ENCODE measurements at regions not wholly inside any gene's neighbourhood (a gene's known extent, or its start where the extent isn't known, plus 50 kb on each side); places are given as distances from the start of the nearest gene placed in this dataset.
"Not testable (repeated sequence)": the region's sequence is repeated elsewhere in the genome, so short reads cannot be mapped to it uniquely, and the experiment has no call there.

- Mint-ChIP-seq H3K4me3 (no peak overlapping the region), H3K27ac (no peak overlapping the region), H3K4me1 (no peaks in the 10 kb centered on the region), H3K27me3 (no peaks in the 10 kb centered on the region), H3K36me3 (ENCODE audit: low read depth) (no peaks in the 10 kb centered on the region)
- no peak for DNase-seq
- ATAC-seq, result no peak
- no peaks in the 10 kb centered on the region for H3K9me3 ChIP-seq (ENCODE audit: control insufficient read depth, low read length, poor library complexity, severe bottlenecking)
These were observed 1305.2 kb downstream of the EPHA7 start for GRCh38 chr6:92114091-92114675.

- no peaks in the 10 kb centered on the region for H3K9me3 ChIP-seq (ENCODE audit: control insufficient read depth, low read length, poor library complexity, severe bottlenecking)
- Mint-ChIP-seq H3K4me3 (no peak overlapping the region), H3K36me3 (ENCODE audit: low read depth) (no peaks in the 10 kb centered on the region), H3K27me3 (no peaks in the 10 kb centered on the region), H3K27ac (no peak overlapping the region), H3K4me1 (no peaks in the 10 kb centered on the region)
- DNase-seq (no peak), ATAC-seq (no peak)
These were observed 1308.0 kb downstream of the EPHA7 start for GRCh38 chr6:92111386-92111785.

GRCh38 chr6:92110403-92110802 lies 1309.0 kb downstream of the EPHA7 start:
- H3K27ac Mint-ChIP-seq, result no peak overlapping the region
- H3K4me1 Mint-ChIP-seq, result no peaks in the 10 kb centered on the region
- H3K4me3 Mint-ChIP-seq, result no peak overlapping the region
- DNase-seq (no peak), ATAC-seq (no peak)
- H3K36me3 Mint-ChIP-seq (ENCODE audit: low read depth), result no peaks in the 10 kb centered on the region
- H3K9me3 ChIP-seq (ENCODE audit: control insufficient read depth, low read length, poor library complexity, severe bottlenecking), result no peaks in the 10 kb centered on the region
- H3K27me3 Mint-ChIP-seq, result no peaks in the 10 kb centered on the region

GRCh38 chr6:92109956-92110355 lies 1309.4 kb downstream of the EPHA7 start:
- Mint-ChIP-seq H3K4me1 (no peaks in the 10 kb centered on the region), H3K4me3 (no peak overlapping the region), H3K27ac (no peak overlapping the region), H3K27me3 (no peaks in the 10 kb centered on the region), H3K36me3 (ENCODE audit: low read depth) (no peaks in the 10 kb centered on the region)
- DNase-seq (no peak), ATAC-seq (no peak)
- no peaks in the 10 kb centered on the region for H3K9me3 ChIP-seq (ENCODE audit: control insufficient read depth, low read length, poor library complexity, severe bottlenecking)

- no peak overlapping the region for H3K27ac Mint-ChIP-seq
- H3K4me3 Mint-ChIP-seq, result no peak overlapping the region
- no peaks in the 10 kb centered on the region for H3K9me3 ChIP-seq (ENCODE audit: control insufficient read depth, low read length, poor library complexity, severe bottlenecking)
- H3K27me3 Mint-ChIP-seq, result no peaks in the 10 kb centered on the region
- ATAC-seq, result no peak
- H3K4me1 Mint-ChIP-seq, result no peaks in the 10 kb centered on the region
- DNase-seq, result no peak
- no peaks in the 10 kb centered on the region for H3K36me3 Mint-ChIP-seq (ENCODE audit: low read depth)
These were observed 1310.1 kb downstream of the EPHA7 start for GRCh38 chr6:92109256-92109655.

- Mint-ChIP-seq H3K4me1 (no peaks in the 10 kb centered on the region), H3K27ac (no peak overlapping the region), H3K36me3 (ENCODE audit: low read depth) (no peaks in the 10 kb centered on the region), H3K4me3 (no peak overlapping the region), H3K27me3 (no peaks in the 10 kb centered on the region)
- DNase-seq, result no peak
- no peaks in the 10 kb centered on the region for H3K9me3 ChIP-seq (ENCODE audit: control insufficient read depth, low read length, poor library complexity, severe bottlenecking)
- ATAC-seq, result no peak
These were observed 1332.6 kb downstream of the EPHA7 start for GRCh38 chr6:92086750-92087149.

- not testable (repeated sequence) for H3K27ac Mint-ChIP-seq; DNase-seq; ATAC-seq; H3K27me3 Mint-ChIP-seq; H3K9me3 ChIP-seq (ENCODE audit: control insufficient read depth, low read length, poor library complexity, severe bottlenecking); H3K4me1 Mint-ChIP-seq; H3K36me3 Mint-ChIP-seq (ENCODE audit: low read depth); H3K4me3 Mint-ChIP-seq
These were observed 1335.4 kb downstream of the EPHA7 start for GRCh38 chr6:92083914-92084313.

- no peaks in the 10 kb centered on the region for H3K4me1 Mint-ChIP-seq
- DNase-seq, result no peak
- ATAC-seq, result no peak
- H3K36me3 Mint-ChIP-seq (ENCODE audit: low read depth), result no peaks in the 10 kb centered on the region
- no peaks in the 10 kb centered on the region for H3K27me3 Mint-ChIP-seq
- no peak overlapping the region for H3K4me3 Mint-ChIP-seq
- H3K27ac Mint-ChIP-seq, result no peak overlapping the region
- H3K9me3 ChIP-seq (ENCODE audit: control insufficient read depth, low read length, poor library complexity, severe bottlenecking), result no peaks in the 10 kb centered on the region
These were observed 1347.0 kb downstream of the EPHA7 start for GRCh38 chr6:92072387-92072786.

GRCh38 chr6:92069781-92070180 lies 1349.6 kb downstream of the EPHA7 start:
- H3K9me3 ChIP-seq (ENCODE audit: control insufficient read depth, low read length, poor library complexity, severe bottlenecking), result no peaks in the 10 kb centered on the region
- Mint-ChIP-seq H3K4me3 (no peak overlapping the region), H3K4me1 (no peaks in the 10 kb centered on the region), H3K27ac (no peak overlapping the region), H3K36me3 (ENCODE audit: low read depth) (no peaks in the 10 kb centered on the region), H3K27me3 (no peaks in the 10 kb centered on the region)
- ATAC-seq (no peak), DNase-seq (no peak)

- H3K9me3 ChIP-seq (ENCODE audit: control insufficient read depth, low read length, poor library complexity, severe bottlenecking), result no peaks in the 10 kb centered on the region
- H3K4me1 Mint-ChIP-seq, result no peaks in the 10 kb centered on the region
- DNase-seq (no peak), ATAC-seq (no peak)
- no peak overlapping the region for H3K27ac Mint-ChIP-seq
- no peaks in the 10 kb centered on the region for H3K36me3 Mint-ChIP-seq (ENCODE audit: low read depth)
- H3K27me3 Mint-ChIP-seq, result no peaks in the 10 kb centered on the region
- no peak overlapping the region for H3K4me3 Mint-ChIP-seq
These were observed 1366.8 kb downstream of the EPHA7 start for GRCh38 chr6:92052513-92052912.

GRCh38 chr6:92050216-92050615 lies 1369.1 kb downstream of the EPHA7 start:
- no peaks in the 10 kb centered on the region for H3K27me3 Mint-ChIP-seq
- DNase-seq (no peak), ATAC-seq (no peak)
- no peak overlapping the region for H3K4me3 Mint-ChIP-seq
- H3K36me3 Mint-ChIP-seq (ENCODE audit: low read depth), result no peaks in the 10 kb centered on the region
- H3K9me3 ChIP-seq (ENCODE audit: control insufficient read depth, low read length, poor library complexity, severe bottlenecking), result no peaks in the 10 kb centered on the region
- no peak overlapping the region for H3K27ac Mint-ChIP-seq
- no peaks in the 10 kb centered on the region for H3K4me1 Mint-ChIP-seq

- Mint-ChIP-seq H3K27ac (no peak overlapping the region), H3K4me3 (no peak overlapping the region), H3K27me3 (no peaks in the 10 kb centered on the region), H3K36me3 (ENCODE audit: low read depth) (no peaks in the 10 kb centered on the region), H3K4me1 (no peaks in the 10 kb centered on the region)
- no peaks in the 10 kb centered on the region for H3K9me3 ChIP-seq (ENCODE audit: control insufficient read depth, low read length, poor library complexity, severe bottlenecking)
- DNase-seq (no peak), ATAC-seq (no peak)
These were observed 1371.5 kb downstream of the EPHA7 start for GRCh38 chr6:92047860-92048259.

- Mint-ChIP-seq H3K4me3 (no peak overlapping the region), H3K36me3 (ENCODE audit: low read depth) (no peaks in the 10 kb centered on the region), H3K27me3 (no peaks in the 10 kb centered on the region), H3K27ac (no peak overlapping the region), H3K4me1 (no peaks in the 10 kb centered on the region)
- ATAC-seq, result no peak
- no peak for DNase-seq
- H3K9me3 ChIP-seq (ENCODE audit: control insufficient read depth, low read length, poor library complexity, severe bottlenecking), result no peaks in the 10 kb centered on the region
These were observed 1372.1 kb downstream of the EPHA7 start for GRCh38 chr6:92047152-92047850.

GRCh38 chr6:92044312-92044711 lies 1375.0 kb downstream of the EPHA7 start:
- no peaks in the 10 kb centered on the region for H3K27me3 Mint-ChIP-seq
- no peaks in the 10 kb centered on the region for H3K4me1 Mint-ChIP-seq
- H3K4me3 Mint-ChIP-seq, result no peak overlapping the region
- H3K9me3 ChIP-seq (ENCODE audit: control insufficient read depth, low read length, poor library complexity, severe bottlenecking), result no peaks in the 10 kb centered on the region
- ATAC-seq (no peak), DNase-seq (no peak)
- H3K27ac Mint-ChIP-seq, result no peak overlapping the region
- H3K36me3 Mint-ChIP-seq (ENCODE audit: low read depth), result no peaks in the 10 kb centered on the region
